ENCODE measurements at regions not wholly inside any gene's neighbourhood (a gene's known extent, or its start where the extent isn't known, plus 50 kb on each side); places are given as distances from the start of the nearest gene placed in this dataset.

DNA sequence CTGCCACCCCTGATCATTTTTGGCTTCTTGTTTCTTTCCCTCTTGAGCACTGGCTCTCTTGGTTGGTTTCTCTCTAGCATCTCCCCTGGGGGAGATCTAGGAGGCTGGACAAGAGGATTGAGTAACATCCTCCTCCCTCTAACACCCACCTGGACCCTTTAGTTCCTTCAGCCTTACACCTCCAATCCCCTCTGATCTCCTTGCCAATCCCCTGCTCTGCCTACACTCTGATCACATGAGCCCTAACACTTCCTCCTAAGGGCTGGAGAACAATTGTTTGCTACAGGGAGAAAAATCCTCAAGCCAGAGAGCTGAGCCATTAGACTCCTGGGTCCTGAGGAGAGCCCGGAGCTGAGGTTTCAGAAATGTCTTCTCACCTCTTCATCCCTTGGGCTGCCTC is 65.9 kb upstream of the ADGRL1 start:
- TF ChIP-seq, protein P1, sequence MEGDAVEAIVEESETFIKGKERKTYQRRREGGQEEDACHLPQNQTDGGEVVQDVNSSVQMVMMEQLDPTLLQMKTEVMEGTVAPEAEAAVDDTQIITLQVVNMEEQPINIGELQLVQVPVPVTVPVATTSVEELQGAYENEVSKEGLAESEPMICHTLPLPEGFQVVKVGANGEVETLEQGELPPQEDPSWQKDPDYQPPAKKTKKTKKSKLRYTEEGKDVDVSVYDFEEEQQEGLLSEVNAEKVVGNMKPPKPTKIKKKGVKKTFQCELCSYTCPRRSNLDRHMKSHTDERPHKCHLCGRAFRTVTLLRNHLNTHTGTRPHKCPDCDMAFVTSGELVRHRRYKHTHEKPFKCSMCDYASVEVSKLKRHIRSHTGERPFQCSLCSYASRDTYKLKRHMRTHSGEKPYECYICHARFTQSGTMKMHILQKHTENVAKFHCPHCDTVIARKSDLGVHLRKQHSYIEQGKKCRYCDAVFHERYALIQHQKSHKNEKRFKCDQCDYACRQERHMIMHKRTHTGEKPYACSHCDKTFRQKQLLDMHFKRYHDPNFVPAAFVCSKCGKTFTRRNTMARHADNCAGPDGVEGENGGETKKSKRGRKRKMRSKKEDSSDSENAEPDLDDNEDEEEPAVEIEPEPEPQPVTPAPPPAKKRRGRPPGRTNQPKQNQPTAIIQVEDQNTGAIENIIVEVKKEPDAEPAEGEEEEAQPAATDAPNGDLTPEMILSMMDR (IDR thresholded peaks at IDR 0.05) = no peak
- TF ChIP-seq, protein P2, sequence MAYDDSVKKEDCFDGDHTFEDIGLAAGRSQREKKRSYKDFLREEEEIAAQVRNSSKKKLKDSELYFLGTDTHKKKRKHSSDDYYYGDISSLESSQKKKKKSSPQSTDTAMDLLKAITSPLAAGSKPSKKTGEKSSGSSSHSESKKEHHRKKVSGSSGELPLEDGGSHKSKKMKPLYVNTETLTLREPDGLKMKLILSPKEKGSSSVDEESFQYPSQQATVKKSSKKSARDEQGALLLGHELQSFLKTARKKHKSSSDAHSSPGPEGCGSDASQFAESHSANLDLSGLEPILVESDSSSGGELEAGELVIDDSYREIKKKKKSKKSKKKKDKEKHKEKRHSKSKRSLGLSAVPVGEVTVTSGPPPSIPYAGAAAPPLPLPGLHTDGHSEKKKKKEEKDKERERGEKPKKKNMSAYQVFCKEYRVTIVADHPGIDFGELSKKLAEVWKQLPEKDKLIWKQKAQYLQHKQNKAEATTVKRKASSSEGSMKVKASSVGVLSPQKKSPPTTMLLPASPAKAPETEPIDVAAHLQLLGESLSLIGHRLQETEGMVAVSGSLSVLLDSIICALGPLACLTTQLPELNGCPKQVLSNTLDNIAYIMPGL (CRISPR knock-in tag; IDR thresholded peaks at IDR 0.05) = no peak
- TF ChIP-seq FOXK1 (CRISPR knock-in tag; IDR thresholded peaks at IDR 0.05) (no peak), ZNF512 (CRISPR knock-in tag; IDR thresholded peaks at IDR 0.05; ENCODE audit: borderline replicate concordance) (no peak), ZNF423 (CRISPR knock-in tag; IDR thresholded peaks at IDR 0.05) (no peak)

All from WTC11 (cell line).